ENCODE measurements at regions not wholly inside any gene's neighbourhood (a gene's known extent, or its start where the extent isn't known, plus 50 kb on each side); places are given as distances from the start of the nearest gene placed in this dataset.

DNA sequence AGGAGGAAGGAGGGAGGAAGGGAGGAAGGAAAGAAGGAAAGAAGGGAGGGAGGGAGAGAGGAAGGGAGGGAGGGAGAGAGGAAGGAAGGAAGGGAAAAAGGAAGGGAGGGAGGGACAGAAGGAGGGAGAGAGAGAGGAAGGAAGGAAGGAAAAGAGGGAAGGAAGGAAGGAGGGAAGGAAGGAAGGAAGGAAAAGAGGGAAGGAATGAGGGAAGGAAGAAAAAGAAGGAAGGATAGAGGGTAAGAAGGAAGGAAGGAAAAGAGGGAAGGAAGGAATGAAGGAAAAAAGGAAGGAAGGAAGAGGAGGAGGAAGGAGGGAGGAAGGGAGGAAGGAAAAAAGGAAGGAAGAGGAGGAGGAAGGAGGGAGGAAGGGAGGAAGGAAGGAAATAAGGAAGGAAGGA is 796.8 kb downstream of the ARAP2 start:
- TF ChIP-seq, protein P1, sequence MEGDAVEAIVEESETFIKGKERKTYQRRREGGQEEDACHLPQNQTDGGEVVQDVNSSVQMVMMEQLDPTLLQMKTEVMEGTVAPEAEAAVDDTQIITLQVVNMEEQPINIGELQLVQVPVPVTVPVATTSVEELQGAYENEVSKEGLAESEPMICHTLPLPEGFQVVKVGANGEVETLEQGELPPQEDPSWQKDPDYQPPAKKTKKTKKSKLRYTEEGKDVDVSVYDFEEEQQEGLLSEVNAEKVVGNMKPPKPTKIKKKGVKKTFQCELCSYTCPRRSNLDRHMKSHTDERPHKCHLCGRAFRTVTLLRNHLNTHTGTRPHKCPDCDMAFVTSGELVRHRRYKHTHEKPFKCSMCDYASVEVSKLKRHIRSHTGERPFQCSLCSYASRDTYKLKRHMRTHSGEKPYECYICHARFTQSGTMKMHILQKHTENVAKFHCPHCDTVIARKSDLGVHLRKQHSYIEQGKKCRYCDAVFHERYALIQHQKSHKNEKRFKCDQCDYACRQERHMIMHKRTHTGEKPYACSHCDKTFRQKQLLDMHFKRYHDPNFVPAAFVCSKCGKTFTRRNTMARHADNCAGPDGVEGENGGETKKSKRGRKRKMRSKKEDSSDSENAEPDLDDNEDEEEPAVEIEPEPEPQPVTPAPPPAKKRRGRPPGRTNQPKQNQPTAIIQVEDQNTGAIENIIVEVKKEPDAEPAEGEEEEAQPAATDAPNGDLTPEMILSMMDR (IDR thresholded peaks at IDR 0.05), result no peak
- TF ChIP-seq POLR2A (IDR thresholded peaks at IDR 0.05), result no peak

Data from right lobe of liver (tissue), 4 donors.